Caco-2 (cell line): ENCODE measurements at regions not wholly inside any gene's neighbourhood (a gene's known extent, or its start where the extent isn't known, plus 50 kb on each side); places are given as distances from the start of the nearest gene placed in this dataset.

ENCODE experiments used
- BruUV-seq: library from RNA; stranded (reverse); fragments of 400-500 nt; replicated peaks from 2 replicates; lab custom pipeline; 2021; lab: Mats Ljungman, UMichigan
- CTCF ChIA-PET: fragments of 300-600 bp; sonication (Branson Sonifier 250); formaldehyde crosslinking; loops from one replicate; lab custom pipeline; 2022; ENCODE audit warnings: antibody characterized with exemption; lab: Charles Lee
- POLR2A ChIA-PET: fragments of 300-600 bp; sonication (Branson Sonifier 250); formaldehyde crosslinking; loops from one replicate; lab custom pipeline; 2022; ENCODE audit warnings: antibody characterized with exemption; lab: Charles Lee
- DNase-seq, 2 experiments: peaks; one replicate each; pipeline versions ENCODE4 v3.0.0 to v3.0.0-alpha.2; 2020 to 2022
- H3K27me3 ChIP-seq: replicated peaks from 2 replicates; pipeline ENCODE4 v1.6.0; 2011; ENCODE audit warnings: low read length; ENCODE audit not compliant: control insufficient read depth, insufficient read depth
- H3K36me3 ChIP-seq: 2 replicates; pipeline ENCODE4 v1.5.1; 2011; ENCODE audit warnings: low read length; ENCODE audit not compliant: control insufficient read depth, insufficient read depth
- H3K4me1 ChIP-seq: fragments of 250-450 bp; sonication (Bioruptor Pico); 2 replicates; pipeline ENCODE4 v1.5.1; 2020; ENCODE audit warnings: mild to moderate bottlenecking
- H3K4me3 ChIP-seq: 2 replicates; pipeline ENCODE4 v1.5.1; 2011; ENCODE audit warnings: low read depth, mild to moderate bottlenecking, control low read depth, low read length
- H3K9me3 ChIP-seq: fragments of 250-450 bp; sonication (Bioruptor Pico); 2 replicates; pipeline ENCODE4 v1.5.1; 2020; ENCODE audit warnings: mild to moderate bottlenecking, moderate library complexity
- H3K27ac Mint-ChIP-seq: one replicate; pipeline ENCODE4 v1.8.0; 2022; ENCODE audit warnings: mixed read lengths; ENCODE audit not compliant: unreplicated experiment
- H3K27me3 Mint-ChIP-seq: one replicate; pipeline ENCODE4 v1.8.0; 2022; ENCODE audit warnings: mixed read lengths; ENCODE audit not compliant: insufficient read depth, unreplicated experiment
- H3K36me3 Mint-ChIP-seq: one replicate; pipeline ENCODE4 v1.8.0; 2022; ENCODE audit warnings: mild to moderate bottlenecking, mixed read lengths; ENCODE audit not compliant: insufficient read depth, unreplicated experiment
- H3K4me1 Mint-ChIP-seq: one replicate; pipeline ENCODE4 v1.8.0; 2022; ENCODE audit warnings: low read depth, mixed read lengths; ENCODE audit not compliant: unreplicated experiment
- H3K4me3 Mint-ChIP-seq: one replicate; pipeline ENCODE4 v1.8.0; 2022; ENCODE audit warnings: mild to moderate bottlenecking, moderate library complexity, mixed read lengths; ENCODE audit not compliant: unreplicated experiment
- H3K9me3 Mint-ChIP-seq: one replicate; pipeline ENCODE4 v1.8.0; 2022; ENCODE audit warnings: mixed read lengths; ENCODE audit not compliant: unreplicated experiment
- intact Hi-C: fragments of 100-400 bp; cut with micrococcal nuclease; formaldehyde crosslinking; loops from one replicate; pipeline ENCODE4 v1.10.0; 2022; ENCODE audit not compliant: unreplicated experiment
- TF ChIP-seq, protein P1 (sequence below), 2 experiments: fragments of 200-600 bp in 1 of 2; IDR thresholded peaks; 1 replicate in 1 of 2; 2 replicates in 1 of 2; pipeline versions ENCODE4 v1.5.1 to v1.8.0; 2011 to 2022; ENCODE audit warnings: antibody characterized with exemption in 1 of 2, control low read depth in 1 of 2, inconsistent platforms in 1 of 2, low read depth in 1 of 2, low read length in 1 of 2, mild to moderate bottlenecking in 1 of 2, moderate library complexity in 1 of 2; ENCODE audit not compliant: insufficient read depth in 1 of 2, severe bottlenecking in 1 of 2, unreplicated experiment in 1 of 2

DNA sequence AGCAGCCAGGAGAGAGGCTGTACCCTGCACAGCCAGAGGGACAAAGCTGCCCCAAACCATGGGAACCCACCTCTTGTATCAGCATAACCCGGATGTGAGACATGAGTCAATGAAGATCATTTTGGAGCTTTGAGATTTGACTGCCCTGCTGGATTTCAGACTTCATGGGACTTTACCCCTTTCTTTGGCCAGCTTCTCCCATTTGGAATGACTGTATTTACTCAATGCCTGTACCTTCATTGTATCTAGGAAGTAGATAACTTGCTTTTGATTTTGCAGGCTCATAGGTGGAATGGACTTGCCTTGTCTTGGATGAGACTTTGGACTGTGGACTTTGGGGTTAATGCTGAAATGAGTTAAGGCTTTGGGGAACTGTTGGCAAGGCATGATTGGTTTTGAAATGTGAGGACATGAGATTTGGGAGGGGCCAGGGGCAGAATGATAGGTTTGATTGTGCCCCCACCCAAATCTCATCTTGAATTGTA lies 616.2 kb downstream of the RWDD3 start:
- no peak overlapping the region for H3K27ac Mint-ChIP-seq
- Histone ChIP-seq H3K9me3 (no peaks in the 10 kb centered on the region), H3K4me1 (no peaks in the 10 kb centered on the region), H3K4me3 (no peak overlapping the region), H3K27me3 (no peaks in the 10 kb centered on the region), H3K36me3 (no peaks in the 10 kb centered on the region)
- H3K36me3 Mint-ChIP-seq: no peaks in the 10 kb centered on the region
- intact Hi-C loops: no loop called here
- H3K4me1 Mint-ChIP-seq: peaks cover 7% of the 10 kb centered on the region
- ChIA-PET CTCF (no interaction called here), POLR2A (no interaction called here)
- peaks cover 7% of the 10 kb centered on the region for H3K9me3 Mint-ChIP-seq
- BruUV-seq: no TSS peak
- TF ChIP-seq, protein P1, sequence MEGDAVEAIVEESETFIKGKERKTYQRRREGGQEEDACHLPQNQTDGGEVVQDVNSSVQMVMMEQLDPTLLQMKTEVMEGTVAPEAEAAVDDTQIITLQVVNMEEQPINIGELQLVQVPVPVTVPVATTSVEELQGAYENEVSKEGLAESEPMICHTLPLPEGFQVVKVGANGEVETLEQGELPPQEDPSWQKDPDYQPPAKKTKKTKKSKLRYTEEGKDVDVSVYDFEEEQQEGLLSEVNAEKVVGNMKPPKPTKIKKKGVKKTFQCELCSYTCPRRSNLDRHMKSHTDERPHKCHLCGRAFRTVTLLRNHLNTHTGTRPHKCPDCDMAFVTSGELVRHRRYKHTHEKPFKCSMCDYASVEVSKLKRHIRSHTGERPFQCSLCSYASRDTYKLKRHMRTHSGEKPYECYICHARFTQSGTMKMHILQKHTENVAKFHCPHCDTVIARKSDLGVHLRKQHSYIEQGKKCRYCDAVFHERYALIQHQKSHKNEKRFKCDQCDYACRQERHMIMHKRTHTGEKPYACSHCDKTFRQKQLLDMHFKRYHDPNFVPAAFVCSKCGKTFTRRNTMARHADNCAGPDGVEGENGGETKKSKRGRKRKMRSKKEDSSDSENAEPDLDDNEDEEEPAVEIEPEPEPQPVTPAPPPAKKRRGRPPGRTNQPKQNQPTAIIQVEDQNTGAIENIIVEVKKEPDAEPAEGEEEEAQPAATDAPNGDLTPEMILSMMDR (IDR thresholded peaks at IDR 0.05; ENCODE audit: insufficient read depth in 1 of 2, low read depth in 1 of 2, low read length in 1 of 2, severe bottlenecking in 1 of 2, unreplicated experiment in 1 of 2): no peak
- H3K4me3 Mint-ChIP-seq: no peak overlapping the region
- H3K27me3 Mint-ChIP-seq: no peaks in the 10 kb centered on the region
- no peak for DNase-seq

DNA sequence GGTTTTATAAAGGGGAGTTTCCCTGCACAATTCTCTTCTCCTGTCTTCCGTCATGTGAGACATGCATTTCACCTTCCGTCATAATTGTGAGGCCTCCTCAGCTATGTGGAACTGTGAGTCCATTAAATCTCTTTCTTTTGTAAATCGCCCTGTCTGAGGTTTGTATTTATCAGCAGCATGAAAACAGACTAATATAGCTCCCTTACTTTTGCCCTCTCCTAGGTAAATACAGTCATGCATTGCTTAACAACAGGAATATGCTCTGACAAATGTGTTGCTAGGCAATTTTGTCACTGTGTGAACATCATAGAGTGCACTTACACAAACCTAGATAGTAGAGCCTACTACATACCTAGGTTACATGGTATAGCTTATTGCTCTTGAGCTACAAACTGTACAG lies 616.8 kb downstream of the RWDD3 start:
- Histone ChIP-seq H3K4me3 (no peak overlapping the region), H3K9me3 (no peaks in the 10 kb centered on the region), H3K36me3 (no peaks in the 10 kb centered on the region), H3K4me1 (no peaks in the 10 kb centered on the region), H3K27me3 (no peaks in the 10 kb centered on the region)
- no peaks in the 10 kb centered on the region for H3K27me3 Mint-ChIP-seq
- TF ChIP-seq, protein P1 (IDR thresholded peaks at IDR 0.05; ENCODE audit: insufficient read depth in 1 of 2, low read depth in 1 of 2, low read length in 1 of 2, severe bottlenecking in 1 of 2, unreplicated experiment in 1 of 2): no peak
- H3K36me3 Mint-ChIP-seq: no peaks in the 10 kb centered on the region
- peaks cover 7% of the 10 kb centered on the region for H3K4me1 Mint-ChIP-seq
- H3K9me3 Mint-ChIP-seq: peaks cover 7% of the 10 kb centered on the region
- CTCF ChIA-PET: no interaction called here
- BruUV-seq: no TSS peak
- H3K4me3 Mint-ChIP-seq: no peak overlapping the region
- intact Hi-C loops: no loop called here
- no peak for DNase-seq
- H3K27ac Mint-ChIP-seq: no peak overlapping the region
- POLR2A ChIA-PET: no interaction called here

DNA sequence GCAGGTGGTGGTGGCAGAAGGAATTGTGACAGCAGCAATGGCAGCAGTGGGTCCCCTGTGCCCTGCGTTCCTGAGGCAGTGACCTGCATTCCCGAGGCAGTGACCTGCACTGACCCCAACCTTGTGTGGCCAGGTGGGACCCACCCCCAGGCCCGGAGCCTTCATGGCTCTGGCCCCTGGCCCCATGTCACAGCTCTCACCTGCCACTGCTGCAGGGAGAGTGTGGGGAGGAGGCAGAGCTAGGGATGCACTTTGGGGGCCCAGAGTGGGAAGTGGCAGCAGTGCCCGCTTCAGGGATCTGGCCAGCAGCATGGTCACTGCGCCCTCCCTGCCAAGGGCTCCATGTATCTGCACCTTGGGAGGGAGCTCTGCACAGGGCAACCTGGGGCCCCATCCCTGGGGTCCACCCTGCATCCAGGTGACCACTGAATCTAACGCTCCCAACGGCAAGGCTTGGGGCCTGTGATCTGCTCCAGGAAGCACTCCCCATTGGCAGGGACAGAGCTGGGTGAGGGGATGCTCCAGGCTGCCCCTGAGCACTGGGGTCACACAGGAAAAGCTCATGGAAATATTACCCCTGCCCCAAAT lies 618.6 kb downstream of the RWDD3 start:
- peaks cover 7% of the 10 kb centered on the region for H3K9me3 Mint-ChIP-seq
- Histone ChIP-seq H3K4me1 (no peaks in the 10 kb centered on the region), H3K27me3 (no peaks in the 10 kb centered on the region), H3K9me3 (no peaks in the 10 kb centered on the region), H3K4me3 (no peak overlapping the region), H3K36me3 (no peaks in the 10 kb centered on the region)
- H3K27ac Mint-ChIP-seq: no peak overlapping the region
- no peak overlapping the region for H3K4me3 Mint-ChIP-seq
- DNase-seq: no peak
- TF ChIP-seq, protein P1 (IDR thresholded peaks at IDR 0.05; ENCODE audit: insufficient read depth in 1 of 2, low read depth in 1 of 2, low read length in 1 of 2, severe bottlenecking in 1 of 2, unreplicated experiment in 1 of 2): no peak
- intact Hi-C loops: no loop called here
- ChIA-PET CTCF (no interaction called here), POLR2A (no interaction called here)
- H3K36me3 Mint-ChIP-seq: no peaks in the 10 kb centered on the region
- no TSS peak for BruUV-seq
- H3K27me3 Mint-ChIP-seq: no peaks in the 10 kb centered on the region
- peaks cover 7% of the 10 kb centered on the region for H3K4me1 Mint-ChIP-seq
